Stomach (tissue), 8 donors: ENCODE measurements at regions not wholly inside any gene's neighbourhood (a gene's known extent, or its start where the extent isn't known, plus 50 kb on each side); places are given as distances from the start of the nearest gene placed in this dataset.

Source experiments
- DNase-seq, 2 donors: peaks; one replicate each; pipeline versions ENCODE4 v3.0.0 to v3.0.0-alpha.2; 2013 to 2019
- H3K27ac ChIP-seq, 5 donors: fragments of 200-600 bp in 4 of 5; sonication (generic) in 4 of 5; one replicate each; pipeline ENCODE4 v1.5.1; 2013 to 2019; ENCODE audit warnings: mild to moderate bottlenecking in 1 of 5, moderate library complexity in 1 of 5
- H3K27me3 ChIP-seq, 3 donors: fragments of 200-600 bp; sonication (generic); one replicate each; pipeline ENCODE4 v1.5.1; 2017 to 2019; ENCODE audit warnings: mixed run types in 1 of 3
- H3K36me3 ChIP-seq, 4 donors: fragments of 200-600 bp; sonication (generic); 1 replicate in 3 of 4; 2 replicates in 1 of 4; pipeline ENCODE4 v1.5.1; 2016 to 2019
- H3K4me1 ChIP-seq, 4 donors: fragments of 200-600 bp; sonication (generic); one replicate each; pipeline ENCODE4 v1.5.1; 2016 to 2019
- H3K4me3 ChIP-seq, 4 donors: fragments of 200-600 bp; sonication (generic) in 3 of 4; one replicate each; pipeline ENCODE4 v1.5.1; 2016 to 2019; ENCODE audit warnings: mild to moderate bottlenecking in 1 of 4
- H3K9me3 ChIP-seq, 4 donors: fragments of 200-600 bp; sonication (generic); one replicate each; pipeline ENCODE4 v1.5.1; 2016 to 2019
- CTCF ChIP-seq, 7 experiments: fragments of 450-650 bp in 4 of 7; fragments of 200-600 bp in 3 of 7; sonication (generic) in 3 of 7; IDR thresholded peaks; one replicate each; pipeline ENCODE4 v1.5.1; 2016 to 2019; ENCODE audit warnings: antibody characterized with exemption in 7 of 7, control low read depth in 2 of 7, mild to moderate bottlenecking in 1 of 7
- EP300 ChIP-seq: sonication (generic); formaldehyde crosslinking; IDR thresholded peaks from one replicate; pipeline ENCODE4 v1.6.1; 2017; ENCODE audit warnings: antibody characterized with exemption
- POLR2A ChIP-seq, 4 donors: fragments of 450-650 bp; IDR thresholded peaks; one replicate each; pipeline ENCODE4 v1.6.1; 2016; ENCODE audit warnings: antibody characterized with exemption in 4 of 4, control low read depth in 2 of 4, mild to moderate bottlenecking in 1 of 4, moderate library complexity in 1 of 4
- POLR2AphosphoS5 ChIP-seq, 3 donors: sonication (generic); formaldehyde crosslinking; IDR thresholded peaks; one replicate each; pipeline ENCODE4 v1.6.1; 2016; ENCODE audit warnings: antibody characterized with exemption in 3 of 3
- WGBS, 5 donors: extraction: QIAGEN DNeasy Blood & Tissue Kit in 3 of 5; methylation state at CpG; one replicate each; pipeline versions ENCODE4 v1.1.5 to v1.1.7; 2013 to 2018; 5-methylcytosine and 5-hydroxymethylcytosine counted together
- intact Hi-C: fragments of 100-400 bp; cut with DNase I; formaldehyde crosslinking; loops from one replicate; pipeline ENCODE4 v1.15.1; 2023; ENCODE audit warnings: low total_unique reads
- donor health status: healthy with polysubstance abuse.
- donor health status: Bipolar disorder and iron deficiency.
- donor health status: healthy.

DNA sequence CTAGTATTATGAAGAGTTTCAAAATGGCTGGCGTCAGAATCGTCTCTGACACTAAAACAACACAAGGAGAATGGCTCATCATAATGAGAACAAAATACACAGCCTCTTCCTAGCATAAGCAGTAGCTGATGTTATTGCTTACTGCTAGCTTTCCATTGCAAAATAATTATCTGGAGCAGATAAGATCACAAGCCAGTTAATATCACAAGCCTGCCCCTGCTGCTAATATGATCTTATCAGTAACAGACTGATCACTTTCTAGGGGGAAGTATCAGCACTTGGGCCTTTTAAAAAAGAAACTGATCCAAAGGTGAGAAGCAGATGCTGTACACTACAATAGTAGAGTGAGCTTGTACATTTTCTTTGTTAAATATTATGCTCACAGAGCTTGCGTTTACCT is 554.8 kb upstream of the PABPC4L start:
- H3K36me3 ChIP-seq = no peaks in the 10 kb centered on the region
- WGBS, 5 donors = 84 to 92% (median 88%) methylated on average over 3 of the region's 3 CpGs
- intact Hi-C loops = no loop called here
- H3K27me3 ChIP-seq = no peaks in the 10 kb centered on the region
- DNase-seq = no peak
- no peak overlapping the region for H3K27ac ChIP-seq
- no peak for TF ChIP-seq CTCF (IDR thresholded peaks at IDR 0.05)
- TF ChIP-seq POLR2A (IDR thresholded peaks at IDR 0.05) = no peak
- TF ChIP-seq POLR2AphosphoS5 (IDR thresholded peaks at IDR 0.05) = no peak
- TF ChIP-seq EP300 = no peak
- H3K9me3 ChIP-seq = no peaks in the 10 kb centered on the region
- no peak overlapping the region for H3K4me3 ChIP-seq
- no peaks in the 10 kb centered on the region for H3K4me1 ChIP-seq

- Histone ChIP-seq H3K27ac (no peak overlapping the region), H3K9me3 (no peaks in the 10 kb centered on the region), H3K36me3 (no peaks in the 10 kb centered on the region), H3K4me3 (no peak overlapping the region), H3K27me3 (no peaks in the 10 kb centered on the region), H3K4me1 (no peaks in the 10 kb centered on the region)
- WGBS, 5 donors = 66 to 76% (median 74%) methylated on average over 6 of the region's 6 CpGs
- TF ChIP-seq POLR2A (IDR thresholded peaks at IDR 0.05) = no peak
- no peak for TF ChIP-seq CTCF (IDR thresholded peaks at IDR 0.05)
- TF ChIP-seq EP300 = no peak
- TF ChIP-seq POLR2AphosphoS5 (IDR thresholded peaks at IDR 0.05) = no peak
- no peak for DNase-seq
- intact Hi-C loops = no loop called here
Observed at GRCh38 chr4:134754301-134755019, 552.9 kb upstream of the PABPC4L start.

GRCh38 chr4:134753390-134753789 is 551.8 kb upstream of the PABPC4L start:
- Histone ChIP-seq H3K27ac (no peak overlapping the region), H3K36me3 (no peaks in the 10 kb centered on the region), H3K4me3 (no peak overlapping the region), H3K27me3 (no peaks in the 10 kb centered on the region), H3K4me1 (no peaks in the 10 kb centered on the region), H3K9me3 (no peaks in the 10 kb centered on the region)
- intact Hi-C loops = no loop called here
- DNase-seq = no peak
- 69 to 89% (median 72%) methylated on average over 1 of the region's 1 CpG for WGBS, 5 donors
- TF ChIP-seq EP300 (no peak), CTCF (IDR thresholded peaks at IDR 0.05) (no peak), POLR2A (IDR thresholded peaks at IDR 0.05) (no peak), POLR2AphosphoS5 (IDR thresholded peaks at IDR 0.05) (no peak)

DNA sequence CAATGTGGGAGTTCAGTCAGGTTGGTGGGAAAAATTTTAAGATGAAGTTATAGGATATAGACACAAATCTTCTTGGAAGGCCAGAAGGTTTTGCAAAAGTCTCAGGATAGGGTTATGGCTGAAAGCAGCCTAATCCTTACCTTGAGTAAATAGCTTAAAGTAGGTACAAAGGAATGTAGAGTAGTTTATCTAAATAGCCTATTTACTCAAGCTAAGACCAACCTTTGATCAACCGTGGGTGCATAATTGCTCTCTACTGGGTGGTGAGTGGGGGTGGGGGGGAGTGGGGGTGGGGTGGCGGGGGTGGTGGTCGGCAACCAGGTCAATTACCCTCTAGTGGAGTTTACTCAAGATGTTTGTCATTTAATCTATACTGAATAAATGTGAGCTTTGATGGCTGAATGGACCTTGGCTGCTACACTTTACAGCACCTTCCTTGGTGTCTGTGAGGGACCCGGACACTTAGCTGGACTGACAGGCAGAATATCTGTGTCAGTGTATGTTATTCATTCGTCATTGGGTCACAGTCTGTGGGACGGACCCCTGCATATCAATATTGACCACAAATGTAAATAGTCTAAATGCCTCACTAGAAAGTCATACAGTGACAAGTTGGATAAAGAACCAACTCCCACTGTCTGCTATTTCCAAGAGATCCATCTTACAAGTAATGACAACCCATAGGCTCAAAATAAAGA is 545.7 kb upstream of the PABPC4L start:
- Histone ChIP-seq H3K9me3 (no peaks in the 10 kb centered on the region), H3K27ac (no peak overlapping the region), H3K27me3 (no peaks in the 10 kb centered on the region), H3K4me3 (no peak overlapping the region), H3K36me3 (no peaks in the 10 kb centered on the region), H3K4me1 (no peaks in the 10 kb centered on the region)
- DNase-seq = peak in 1 of 2 donors; percentile 19
- WGBS, 5 donors = 24 to 48% (median 27%) methylated on average over 6 of the region's 6 CpGs
- intact Hi-C loops = no loop called here
- TF ChIP-seq POLR2A (IDR thresholded peaks at IDR 0.05) (no peak), POLR2AphosphoS5 (IDR thresholded peaks at IDR 0.05) (no peak), CTCF (IDR thresholded peaks at IDR 0.05) (no peak), EP300 (no peak)
